ENCODE measurements at regions not wholly inside any gene's neighbourhood (a gene's known extent, or its start where the extent isn't known, plus 50 kb on each side); places are given as distances from the start of the nearest gene placed in this dataset.

- intact Hi-C loops (cut with micrococcal nuclease): loop anchor here (5.0 kb wide), 2 partner anchors 90 to 445 kb away; no protein-coding TSS in a partner anchor
- BruUV-seq (replicated peaks): no TSS peak
- H3K4me3 Mint-ChIP-seq (ENCODE audit: unreplicated experiment): no peak overlapping the region
- H3K36me3 Mint-ChIP-seq (ENCODE audit: insufficient read depth, unreplicated experiment): no peaks in the 10 kb centered on the region
- ChIA-PET POLR2A (interaction anchor here (0.6 kb wide), 1 partner anchor 679 kb away, joined by 3 read pairs; no protein-coding TSS in a partner anchor), CTCF (interaction anchor here (0.6 to 2.4 kb wide), 6 partner anchors 9 to 984 kb away, joined by 3 to 10 read pairs (median 3); no protein-coding TSS in a partner anchor)
- no peak for TF ChIP-seq CTCF (IDR thresholded peaks at IDR 0.05; ENCODE audit: unreplicated experiment)
- no peaks in the 10 kb centered on the region for H3K9me3 Mint-ChIP-seq (ENCODE audit: unreplicated experiment)
- peak overlapping the region; percentile 64 for H3K27ac Mint-ChIP-seq (ENCODE audit: low read depth, unreplicated experiment)
- peaks cover 10% of the 10 kb centered on the region for H3K4me1 Mint-ChIP-seq (ENCODE audit: insufficient read depth, unreplicated experiment)
- peak; percentile 14 for DNase-seq (ENCODE audit: unreplicated experiment)
- H3K27me3 Mint-ChIP-seq (ENCODE audit: insufficient read depth, unreplicated experiment): peaks cover 40% of the 10 kb centered on the region
Observed at GRCh38 chr10:78212060-78212785, 178.6 kb downstream of the RPS24 start.

- intact Hi-C loops (cut with micrococcal nuclease): loop anchor here (5.0 kb wide), 2 partner anchors 90 to 445 kb away; no protein-coding TSS in a partner anchor
- Mint-ChIP-seq H3K4me3 (ENCODE audit: unreplicated experiment) (no peak overlapping the region), H3K27me3 (ENCODE audit: insufficient read depth, unreplicated experiment) (peaks cover 46% of the 10 kb centered on the region), H3K36me3 (ENCODE audit: insufficient read depth, unreplicated experiment) (no peaks in the 10 kb centered on the region), H3K4me1 (ENCODE audit: insufficient read depth, unreplicated experiment) (peaks cover 10% of the 10 kb centered on the region), H3K9me3 (ENCODE audit: unreplicated experiment) (no peaks in the 10 kb centered on the region), H3K27ac (ENCODE audit: low read depth, unreplicated experiment) (no peak overlapping the region)
- ChIA-PET CTCF (interaction anchor here (0.6 to 2.4 kb wide), 6 partner anchors 9 to 984 kb away, joined by 3 to 10 read pairs (median 3); no protein-coding TSS in a partner anchor), POLR2A (interaction anchor here (0.6 kb wide), 1 partner anchor 678 kb away, joined by 3 read pairs; no protein-coding TSS in a partner anchor)
- TF ChIP-seq CTCF (IDR thresholded peaks at IDR 0.05; ENCODE audit: unreplicated experiment): no peak
- DNase-seq (ENCODE audit: unreplicated experiment): no peak
- no TSS peak for BruUV-seq (replicated peaks)
Observed at GRCh38 chr10:78212786-78213175, 179.1 kb downstream of the RPS24 start.

GRCh38 chr10:78214955-78215354 is 181.3 kb downstream of the RPS24 start:
- POLR2A ChIA-PET: no interaction called here
- DNase-seq (ENCODE audit: unreplicated experiment): no peak
- intact Hi-C loops (cut with micrococcal nuclease): loop anchor here (5.0 kb wide), 2 partner anchors 87 to 442 kb away; no protein-coding TSS in a partner anchor
- Mint-ChIP-seq H3K27ac (ENCODE audit: low read depth, unreplicated experiment) (no peak overlapping the region), H3K4me3 (ENCODE audit: unreplicated experiment) (no peak overlapping the region), H3K9me3 (ENCODE audit: unreplicated experiment) (no peaks in the 10 kb centered on the region), H3K27me3 (ENCODE audit: insufficient read depth, unreplicated experiment) (peaks cover 61% of the 10 kb centered on the region), H3K36me3 (ENCODE audit: insufficient read depth, unreplicated experiment) (no peaks in the 10 kb centered on the region), H3K4me1 (ENCODE audit: insufficient read depth, unreplicated experiment) (peaks cover 10% of the 10 kb centered on the region)
- TF ChIP-seq CTCF (IDR thresholded peaks at IDR 0.05; ENCODE audit: unreplicated experiment): no peak
- BruUV-seq (replicated peaks): no TSS peak
- CTCF ChIA-PET: interaction anchor here (0.6 to 1.1 kb wide), 4 partner anchors 20 to 985 kb away, joined by 3 to 4 read pairs (median 4); no protein-coding TSS in a partner anchor

- Mint-ChIP-seq H3K4me1 (ENCODE audit: insufficient read depth, unreplicated experiment) (peaks cover 10% of the 10 kb centered on the region), H3K27ac (ENCODE audit: low read depth, unreplicated experiment) (no peak overlapping the region), H3K9me3 (ENCODE audit: unreplicated experiment) (no peaks in the 10 kb centered on the region), H3K36me3 (ENCODE audit: insufficient read depth, unreplicated experiment) (no peaks in the 10 kb centered on the region), H3K27me3 (ENCODE audit: insufficient read depth, unreplicated experiment) (peaks cover 61% of the 10 kb centered on the region), H3K4me3 (ENCODE audit: unreplicated experiment) (no peak overlapping the region)
- intact Hi-C loops (cut with micrococcal nuclease): no loop called here
- no peak for DNase-seq (ENCODE audit: unreplicated experiment)
- TF ChIP-seq CTCF (IDR thresholded peaks at IDR 0.05; ENCODE audit: unreplicated experiment): no peak
- no TSS peak for BruUV-seq (replicated peaks)
- ChIA-PET CTCF (interaction anchor here (1.1 kb wide), 1 partner anchor 980 kb away, joined by 3 read pairs; no protein-coding TSS in a partner anchor), POLR2A (no interaction called here)
Observed at GRCh38 chr10:78215645-78216044, 182.0 kb downstream of the RPS24 start.

Data from MCF 10A (cell line).